ENCODE measurements at regions not wholly inside any gene's neighbourhood (a gene's known extent, or its start where the extent isn't known, plus 50 kb on each side); places are given as distances from the start of the nearest gene placed in this dataset.

DNA sequence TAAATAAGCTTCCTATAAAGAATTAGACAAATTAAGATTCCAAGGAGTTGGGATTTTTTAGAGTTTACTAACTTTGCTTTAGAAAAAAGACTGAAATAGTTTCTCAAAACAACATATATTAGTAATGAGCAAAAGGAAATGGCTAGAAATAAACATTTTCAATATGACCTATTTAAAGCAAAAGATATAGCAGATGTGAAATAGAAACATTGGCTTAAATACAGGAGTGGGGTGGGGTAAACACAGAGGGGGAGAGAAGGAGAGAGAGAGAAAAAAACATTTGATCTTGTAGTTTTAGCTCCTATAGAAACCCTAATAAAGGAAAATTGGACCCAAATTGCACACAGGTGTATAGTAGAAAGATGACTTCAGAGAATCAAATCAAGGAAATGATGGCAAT, 794.5 kb downstream of the MED13L start:
- no peak for TF ChIP-seq EZH2 (IDR thresholded peaks at IDR 0.05; ENCODE audit: borderline replicate concordance, low read length)
- TF ChIP-seq, protein P1, sequence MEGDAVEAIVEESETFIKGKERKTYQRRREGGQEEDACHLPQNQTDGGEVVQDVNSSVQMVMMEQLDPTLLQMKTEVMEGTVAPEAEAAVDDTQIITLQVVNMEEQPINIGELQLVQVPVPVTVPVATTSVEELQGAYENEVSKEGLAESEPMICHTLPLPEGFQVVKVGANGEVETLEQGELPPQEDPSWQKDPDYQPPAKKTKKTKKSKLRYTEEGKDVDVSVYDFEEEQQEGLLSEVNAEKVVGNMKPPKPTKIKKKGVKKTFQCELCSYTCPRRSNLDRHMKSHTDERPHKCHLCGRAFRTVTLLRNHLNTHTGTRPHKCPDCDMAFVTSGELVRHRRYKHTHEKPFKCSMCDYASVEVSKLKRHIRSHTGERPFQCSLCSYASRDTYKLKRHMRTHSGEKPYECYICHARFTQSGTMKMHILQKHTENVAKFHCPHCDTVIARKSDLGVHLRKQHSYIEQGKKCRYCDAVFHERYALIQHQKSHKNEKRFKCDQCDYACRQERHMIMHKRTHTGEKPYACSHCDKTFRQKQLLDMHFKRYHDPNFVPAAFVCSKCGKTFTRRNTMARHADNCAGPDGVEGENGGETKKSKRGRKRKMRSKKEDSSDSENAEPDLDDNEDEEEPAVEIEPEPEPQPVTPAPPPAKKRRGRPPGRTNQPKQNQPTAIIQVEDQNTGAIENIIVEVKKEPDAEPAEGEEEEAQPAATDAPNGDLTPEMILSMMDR (IDR thresholded peaks at IDR 0.05; ENCODE audit: low read length), result no peak

DNA sequence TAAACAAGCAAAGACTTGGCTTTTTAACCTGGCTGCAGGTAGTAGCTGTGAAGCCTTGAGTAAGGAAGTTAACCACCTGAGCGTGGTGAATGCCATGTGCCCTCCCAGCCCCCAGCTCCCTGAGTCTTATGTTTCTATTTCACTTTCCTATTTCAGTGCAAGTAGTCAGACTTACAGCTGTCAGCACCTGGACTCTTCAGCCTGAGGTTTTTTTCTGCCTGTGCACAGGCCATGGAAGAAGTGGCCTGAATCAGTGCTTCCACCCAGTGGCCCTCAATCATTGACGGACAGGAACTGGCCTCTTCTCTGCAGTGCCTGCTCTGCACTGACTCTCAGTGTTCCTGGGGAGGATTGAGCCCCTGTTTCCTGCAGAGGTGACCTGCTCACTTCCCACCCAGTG, 796.4 kb downstream of the MED13L start:
- no peak overlapping the region for H3K4me2 ChIP-seq (ENCODE audit: low read length)

More for the DNA sequence above, 794.5 kb downstream of the MED13L start:
- no peak overlapping the region for H2AFZ ChIP-seq (ENCODE audit: low read length)
- H3K4me3 ChIP-seq (ENCODE audit: low read depth, low read length, poor library complexity, severe bottlenecking), result no peak overlapping the region
- no peaks in the 10 kb centered on the region for H3K9me3 ChIP-seq (ENCODE audit: low read length)
- H3K4me2 ChIP-seq (ENCODE audit: low read length), result no peak overlapping the region
- H4K20me1 ChIP-seq (ENCODE audit: insufficient read depth, low read length), result no peaks in the 10 kb centered on the region
- H3K36me3 ChIP-seq (ENCODE audit: insufficient read depth, low read length), result no peaks in the 10 kb centered on the region
- no peaks in the 10 kb centered on the region for H3K79me2 ChIP-seq (ENCODE audit: insufficient read depth, low read length)
- no peak overlapping the region for H3K27ac ChIP-seq (ENCODE audit: low read depth, low read length, poor library complexity, severe bottlenecking)
- no peaks in the 10 kb centered on the region for H3K27me3 ChIP-seq (ENCODE audit: insufficient read depth, low read length)
- H3K4me1 ChIP-seq (ENCODE audit: insufficient read depth, low read length, severe bottlenecking), result no peaks in the 10 kb centered on the region
- H3F3A ChIP-seq (ENCODE audit: insufficient read depth, low read length), result no peaks in the 10 kb centered on the region
- H3K9me2 ChIP-seq (ENCODE audit: low read depth, low read length), result no peaks in the 10 kb centered on the region
- H3K9ac ChIP-seq (ENCODE audit: low read length), result no peak overlapping the region

DNA sequence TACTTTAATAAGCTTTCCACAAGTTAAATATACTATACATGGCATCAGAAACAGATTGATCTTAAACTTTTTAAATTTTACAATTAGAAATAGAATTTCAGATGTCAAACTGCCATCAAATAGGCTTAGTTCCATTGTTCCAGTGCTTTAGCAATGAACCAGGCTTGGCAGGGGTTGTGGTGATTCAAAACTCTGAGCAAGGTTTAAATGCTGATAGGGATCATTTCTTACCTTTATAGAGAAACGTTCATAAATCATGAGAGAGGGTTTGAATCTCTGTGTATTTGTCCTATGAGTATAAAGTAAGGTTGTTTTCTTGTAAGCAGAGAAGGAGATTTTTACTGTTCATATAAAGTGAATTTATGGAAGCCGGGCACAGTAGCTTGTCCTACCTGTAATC, 794.5 kb upstream of the TBX3 start:
- Histone ChIP-seq H3K27ac (ENCODE audit: low read depth, low read length, poor library complexity, severe bottlenecking) (no peak overlapping the region), H3K36me3 (ENCODE audit: insufficient read depth, low read length) (no peaks in the 10 kb centered on the region), H3K9me3 (ENCODE audit: low read length) (no peaks in the 10 kb centered on the region), H3K4me2 (ENCODE audit: low read length) (no peak overlapping the region), H3K79me2 (ENCODE audit: insufficient read depth, low read length) (no peaks in the 10 kb centered on the region), H3K27me3 (ENCODE audit: insufficient read depth, low read length) (no peaks in the 10 kb centered on the region), H3K9me2 (ENCODE audit: low read depth, low read length) (no peaks in the 10 kb centered on the region), H3F3A (ENCODE audit: insufficient read depth, low read length) (no peaks in the 10 kb centered on the region), H3K4me3 (ENCODE audit: low read depth, low read length, poor library complexity, severe bottlenecking) (no peak overlapping the region), H3K9ac (ENCODE audit: low read length) (no peak overlapping the region), H2AFZ (ENCODE audit: low read length) (no peak overlapping the region), H3K4me1 (ENCODE audit: insufficient read depth, low read length, severe bottlenecking) (no peaks in the 10 kb centered on the region), H4K20me1 (ENCODE audit: insufficient read depth, low read length) (no peaks in the 10 kb centered on the region)
- no peak for TF ChIP-seq EZH2 (IDR thresholded peaks at IDR 0.05; ENCODE audit: borderline replicate concordance, low read length)
- TF ChIP-seq, protein P1 (IDR thresholded peaks at IDR 0.05; ENCODE audit: low read length), result no peak

More for the DNA sequence above, 796.4 kb downstream of the MED13L start:
- Histone ChIP-seq H3K9me2 (ENCODE audit: low read depth, low read length) (no peaks in the 10 kb centered on the region), H3K4me1 (ENCODE audit: insufficient read depth, low read length, severe bottlenecking) (no peaks in the 10 kb centered on the region), H3K27ac (ENCODE audit: low read depth, low read length, poor library complexity, severe bottlenecking) (no peak overlapping the region), H2AFZ (ENCODE audit: low read length) (no peak overlapping the region), H3K79me2 (ENCODE audit: insufficient read depth, low read length) (no peaks in the 10 kb centered on the region), H3K9me3 (ENCODE audit: low read length) (no peaks in the 10 kb centered on the region), H4K20me1 (ENCODE audit: insufficient read depth, low read length) (no peaks in the 10 kb centered on the region), H3F3A (ENCODE audit: insufficient read depth, low read length) (no peaks in the 10 kb centered on the region), H3K4me3 (ENCODE audit: low read depth, low read length, poor library complexity, severe bottlenecking) (no peak overlapping the region), H3K27me3 (ENCODE audit: insufficient read depth, low read length) (no peaks in the 10 kb centered on the region), H3K36me3 (ENCODE audit: insufficient read depth, low read length) (no peaks in the 10 kb centered on the region), H3K9ac (ENCODE audit: low read length) (no peak overlapping the region)
- TF ChIP-seq, protein P1 (IDR thresholded peaks at IDR 0.05; ENCODE audit: low read length), result no peak
- no peak for TF ChIP-seq EZH2 (IDR thresholded peaks at IDR 0.05; ENCODE audit: borderline replicate concordance, low read length)

Data from OCI-LY1 (cell line).